Activated CD4-positive, CD25-positive, alpha-beta regulatory T cell treated with anti-CD3 and anti-CD28 coated beads, Interleukin-2, amount 50 U/mL, for 24 hours (primary cell): ENCODE measurements at regions not wholly inside any gene's neighbourhood (a gene's known extent, or its start where the extent isn't known, plus 50 kb on each side); places are given as distances from the start of the nearest gene placed in this dataset.

Experiments
- ATAC-seq, 2 donors: fragments of 150-1000 bp; cut with Tn5 transposase; one replicate each; pipeline ENCODE4 v1.10.0; 2021; ENCODE audit warnings: mild to moderate bottlenecking in 1 of 2, moderate library complexity in 1 of 2

GRCh38 chr11:95577716-95578460 is 211.7 kb downstream of the FAM76B start:
- peak; percentile 92 to 99 for ATAC-seq

DNA sequence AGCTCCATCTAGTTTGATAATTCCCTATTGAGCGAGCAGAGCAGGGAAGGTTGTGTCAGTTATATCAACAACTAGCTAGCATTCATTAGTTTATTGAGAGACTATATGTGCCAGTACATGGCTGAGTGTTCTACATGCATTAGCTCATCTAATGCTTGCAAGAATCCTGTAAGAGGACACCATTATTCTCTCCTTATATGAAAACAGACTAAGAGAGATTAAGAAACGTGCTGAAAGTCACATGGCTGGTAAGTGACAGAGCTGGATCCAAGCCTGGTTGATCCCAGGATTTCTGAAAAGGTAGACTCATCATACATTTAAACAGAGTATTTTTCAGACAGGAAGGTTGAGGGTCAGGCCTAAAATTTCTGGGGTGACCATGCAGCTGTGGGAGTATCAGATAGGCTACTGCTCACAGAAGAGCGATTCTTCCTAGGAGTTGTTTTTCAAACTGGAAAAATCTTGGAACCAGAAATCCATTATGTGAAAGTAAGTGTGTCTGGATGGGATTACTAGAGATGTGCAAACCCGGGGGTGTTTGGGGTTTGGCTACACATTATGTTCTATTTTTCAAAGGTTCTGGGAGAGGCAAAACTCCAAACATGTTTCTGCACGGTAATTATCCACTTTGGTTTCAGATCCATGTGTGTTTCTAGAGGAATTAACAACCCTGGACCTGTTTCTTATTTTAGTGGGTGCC is 213.3 kb downstream of the FAM76B start:
- no peak for ATAC-seq

DNA sequence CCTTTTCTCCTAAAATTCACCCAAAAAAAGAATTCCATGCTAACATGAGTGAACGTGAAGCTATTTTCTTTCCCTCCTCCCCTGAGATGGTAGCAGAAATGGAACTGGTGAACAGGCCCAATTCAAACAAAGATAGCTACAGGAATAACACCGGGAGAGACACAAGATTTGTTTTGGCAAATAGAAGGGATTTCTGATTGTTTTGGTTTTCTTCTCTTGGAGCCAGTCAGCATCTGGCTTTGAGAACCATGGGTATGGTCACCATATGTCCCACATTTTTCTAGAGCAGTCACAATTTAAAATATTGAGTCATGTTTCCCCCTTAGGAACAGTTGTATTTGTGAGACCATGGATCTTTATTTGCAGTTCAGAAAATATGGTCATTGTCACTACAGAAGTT is 214.1 kb downstream of the FAM76B start:
- no peak for ATAC-seq

DNA sequence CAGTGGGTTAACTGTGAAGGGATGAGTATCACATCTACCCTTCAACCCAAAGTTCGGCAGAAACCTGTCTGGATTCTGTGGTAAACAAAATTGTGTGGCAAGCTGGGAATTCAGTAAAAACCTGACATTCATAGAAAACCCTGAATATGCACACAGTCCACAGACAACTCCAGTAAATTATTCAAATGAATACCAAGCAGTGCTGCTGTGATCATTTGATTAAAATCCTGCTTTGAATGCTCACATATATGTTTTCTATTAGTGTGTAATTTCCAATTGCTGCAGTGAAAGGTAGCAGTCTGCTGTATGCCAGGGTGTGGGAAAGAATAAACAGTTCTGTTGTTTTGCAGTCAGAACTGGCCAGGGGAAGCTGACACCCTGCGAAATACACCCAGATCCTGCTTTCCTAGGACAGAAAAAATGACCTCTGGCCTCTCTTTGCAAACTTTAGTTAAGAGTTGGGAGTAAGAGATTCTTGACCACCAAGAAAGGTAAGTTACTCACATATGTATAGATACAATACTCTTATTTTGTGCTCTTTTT is 217.8 kb downstream of the FAM76B start:
- ATAC-seq, result no peak

- ATAC-seq, result no peak
These were observed 218.7 kb downstream of the FAM76B start for GRCh38 chr11:95570845-95571244.

GRCh38 chr11:95569207-95569606 is 220.4 kb downstream of the FAM76B start:
- ATAC-seq, result no peak

GRCh38 chr11:95568281-95568680 is 221.3 kb downstream of the FAM76B start:
- ATAC-seq, result no peak

DNA sequence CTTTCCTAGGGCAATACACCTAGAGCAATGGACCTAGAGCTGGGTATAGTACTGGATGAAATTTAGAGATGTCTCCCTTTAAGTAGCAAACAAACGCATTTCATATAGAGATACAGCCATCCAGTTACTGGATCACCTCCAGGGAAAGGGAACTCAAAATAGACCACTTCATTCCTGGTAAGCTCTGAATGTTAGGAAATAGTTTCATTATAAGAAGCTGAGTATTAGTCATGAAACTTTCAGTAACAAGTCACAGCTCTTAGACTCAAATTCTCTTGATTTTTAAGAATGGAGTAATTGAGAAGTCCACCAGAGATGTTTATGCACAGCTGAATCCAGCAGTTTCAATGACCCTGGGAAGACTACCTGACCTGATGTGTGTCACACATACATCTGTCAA is 221.9 kb downstream of the FAM76B start:
- no peak for ATAC-seq

DNA sequence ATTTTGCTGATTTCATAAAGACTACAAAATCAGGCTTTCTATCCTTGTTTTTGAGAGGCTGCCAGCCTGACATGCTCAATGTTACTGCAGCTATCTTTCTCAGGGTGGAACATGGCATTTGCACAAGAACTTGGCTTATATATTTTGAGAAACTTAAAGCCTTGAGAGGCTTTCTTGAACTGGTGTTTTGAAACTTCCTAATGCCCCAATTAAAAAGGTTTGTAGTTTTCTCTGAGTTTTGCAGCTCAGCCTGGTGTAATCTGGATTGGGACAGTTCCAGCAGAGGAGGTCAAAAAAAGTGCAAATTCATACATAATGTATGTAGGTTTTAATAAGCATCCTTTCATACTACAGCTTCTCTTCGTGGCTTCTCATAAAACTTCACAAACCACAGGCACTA is 223.4 kb downstream of the FAM76B start:
- no peak for ATAC-seq

GRCh38 chr11:95565724-95566141 is 223.8 kb downstream of the FAM76B start:
- ATAC-seq, result no peak

DNA sequence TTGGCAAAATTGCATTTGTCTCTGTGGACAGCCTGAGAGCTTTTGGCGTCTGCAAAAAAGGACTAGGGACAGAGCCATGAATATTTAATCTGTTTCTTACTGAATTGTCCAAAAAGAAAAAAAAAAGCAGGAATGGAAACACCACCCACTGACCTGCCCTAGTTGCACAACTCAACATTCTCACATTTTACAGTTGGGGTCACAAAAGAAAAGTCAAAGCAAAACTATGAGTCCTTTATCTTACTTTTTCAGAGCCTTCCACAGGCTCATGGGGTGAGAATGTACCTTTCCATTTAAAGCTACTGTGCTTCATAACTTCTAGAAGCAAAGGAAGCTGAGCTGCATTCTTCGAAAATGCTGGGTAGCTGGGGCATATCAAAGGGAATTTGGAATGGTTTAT is 225.7 kb downstream of the FAM76B start:
- no peak for ATAC-seq

DNA sequence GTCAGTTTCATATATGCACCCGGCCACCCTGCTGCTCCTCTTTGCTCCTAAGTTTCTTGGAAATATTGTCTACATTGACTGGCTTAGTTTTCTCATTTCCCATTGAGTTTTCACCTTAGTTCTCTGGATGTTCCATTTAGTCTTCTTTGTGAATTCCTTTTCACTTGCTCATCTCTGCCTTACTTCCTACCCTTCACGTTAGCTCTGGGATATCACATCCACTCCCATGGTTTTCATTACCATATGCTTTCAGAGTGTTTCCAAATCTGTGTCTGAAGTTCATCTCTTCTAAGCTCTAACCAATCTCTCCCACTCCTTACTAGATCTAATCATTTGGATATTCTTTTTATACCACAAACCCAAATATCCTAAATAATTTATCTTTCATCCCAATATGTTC is 226.4 kb downstream of the FAM76B start:
- ATAC-seq, result no peak

- no peak for ATAC-seq
These were observed 227.2 kb downstream of the FAM76B start for GRCh38 chr11:95562196-95562921.

DNA sequence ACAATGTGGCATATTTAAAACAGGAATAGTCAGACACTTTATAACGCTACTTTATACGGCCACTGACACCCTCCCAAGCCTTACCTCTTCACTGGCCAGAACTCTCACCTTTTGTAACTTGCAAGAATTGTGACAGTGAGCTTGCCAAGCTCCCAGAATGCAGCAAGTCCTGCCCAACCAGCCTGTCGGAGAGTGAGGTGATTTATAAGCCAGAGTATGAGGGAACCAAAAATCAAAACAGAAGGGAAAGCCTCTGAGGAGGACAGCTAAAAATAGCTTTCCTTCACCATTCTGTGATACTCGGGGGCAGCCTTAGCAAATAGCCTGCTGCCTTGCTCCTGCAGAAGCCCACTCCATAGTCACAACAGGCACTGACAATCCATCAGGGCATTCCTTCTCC is 229.7 kb downstream of the FAM76B start:
- ATAC-seq, result no peak

DNA sequence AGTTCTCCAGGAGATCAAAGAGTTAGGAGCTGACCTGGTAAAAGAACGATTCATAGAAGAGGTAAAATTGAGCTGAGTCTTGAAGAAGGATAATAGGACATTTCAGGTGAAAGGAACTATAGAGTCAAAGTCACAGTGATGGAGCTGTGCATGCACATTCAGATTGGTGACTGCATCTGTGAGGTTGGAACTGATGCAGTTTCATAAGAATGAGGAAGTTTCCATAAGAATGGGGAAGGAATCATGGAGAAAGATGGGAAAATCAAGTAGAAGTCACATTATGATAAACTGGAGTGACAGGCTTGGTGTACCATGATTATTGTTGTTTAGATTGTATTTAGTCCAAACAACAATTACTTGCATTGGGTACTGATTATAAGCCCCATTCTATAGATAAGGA is 232.2 kb downstream of the FAM76B start:
- no peak for ATAC-seq

GRCh38 chr11:95556342-95557163 is 233.0 kb downstream of the FAM76B start:
- ATAC-seq, result peak; percentile 88 to 91

GRCh38 chr11:95556011-95556341 is 233.6 kb downstream of the FAM76B start:
- no peak for ATAC-seq

DNA sequence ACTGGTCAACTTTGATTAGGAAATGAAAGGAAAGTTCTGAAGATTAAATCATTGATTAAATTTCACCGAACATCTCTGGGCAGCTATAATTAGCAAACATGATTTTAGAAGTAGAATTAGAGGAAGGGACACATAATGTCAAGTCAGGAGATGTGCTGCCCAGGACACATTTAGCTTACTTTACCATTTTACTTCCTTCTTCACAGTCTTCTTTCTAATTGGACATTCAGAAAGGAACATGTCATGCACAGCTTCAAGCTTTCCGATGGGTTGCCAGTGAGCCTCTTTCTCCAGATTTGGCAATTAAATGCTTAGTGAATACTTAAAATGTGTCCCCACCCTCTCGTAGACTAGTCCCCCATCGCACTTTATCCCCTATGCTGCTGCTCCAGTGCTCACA is 234.7 kb downstream of the FAM76B start:
- ATAC-seq, result no peak

DNA sequence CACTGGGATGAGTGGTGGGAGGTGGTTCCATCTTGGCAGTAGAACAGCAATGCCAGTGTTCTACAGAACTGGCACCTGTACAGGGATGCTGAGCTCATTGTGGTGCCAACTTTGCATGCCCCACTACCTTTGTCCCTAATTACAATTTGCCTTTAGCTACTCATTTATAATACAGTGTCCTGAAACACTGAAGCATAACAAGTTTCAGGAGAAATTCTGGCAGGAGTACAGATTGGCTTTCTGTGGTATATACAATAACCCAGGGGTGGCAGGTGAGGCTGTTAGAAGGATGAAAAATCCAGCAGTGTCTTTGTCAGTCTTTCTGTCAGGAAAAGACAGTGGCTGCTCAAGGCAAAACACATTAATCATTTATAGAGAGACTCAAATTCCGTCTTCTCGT is 240.3 kb downstream of the FAM76B start:
- ATAC-seq, result no peak

DNA sequence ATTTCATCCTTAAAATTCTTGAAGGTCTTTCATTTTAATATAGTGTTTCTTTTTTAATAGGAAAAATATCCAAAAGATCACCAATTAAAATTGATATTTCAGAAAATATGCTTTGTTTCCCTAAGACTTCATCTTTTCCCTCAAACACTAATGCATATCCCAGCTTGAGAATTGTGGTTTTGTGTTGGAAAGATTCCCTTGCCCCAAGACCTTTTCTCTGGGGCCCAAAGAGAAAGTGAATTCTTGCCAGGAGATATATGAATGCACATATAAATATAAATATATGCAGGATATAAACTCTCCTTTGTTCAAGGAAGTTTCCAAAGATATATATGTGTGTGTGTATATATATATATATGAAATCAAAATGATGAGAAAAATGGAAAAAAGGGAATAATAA is 241.2 kb downstream of the FAM76B start:
- no peak for ATAC-seq

DNA sequence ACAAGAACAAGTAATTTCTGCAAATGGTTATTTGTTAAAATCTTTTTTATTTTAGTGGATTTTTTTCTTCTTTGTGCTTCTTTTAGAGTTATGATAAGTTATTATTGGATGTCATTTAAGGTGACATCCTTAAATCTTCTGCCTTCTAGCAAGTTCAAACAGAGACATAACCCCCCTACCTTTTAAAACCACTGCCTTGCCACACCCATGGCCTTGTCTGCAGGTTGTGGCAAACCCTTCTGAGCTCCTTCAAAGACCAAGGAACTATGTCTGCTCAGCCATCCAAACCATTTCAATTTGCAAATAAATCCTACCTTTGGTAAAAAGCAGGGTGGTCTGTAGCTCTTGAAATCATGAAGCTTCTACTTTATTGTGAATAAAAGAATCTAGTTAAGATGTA is 241.6 kb downstream of the FAM76B start:
- no peak for ATAC-seq

DNA sequence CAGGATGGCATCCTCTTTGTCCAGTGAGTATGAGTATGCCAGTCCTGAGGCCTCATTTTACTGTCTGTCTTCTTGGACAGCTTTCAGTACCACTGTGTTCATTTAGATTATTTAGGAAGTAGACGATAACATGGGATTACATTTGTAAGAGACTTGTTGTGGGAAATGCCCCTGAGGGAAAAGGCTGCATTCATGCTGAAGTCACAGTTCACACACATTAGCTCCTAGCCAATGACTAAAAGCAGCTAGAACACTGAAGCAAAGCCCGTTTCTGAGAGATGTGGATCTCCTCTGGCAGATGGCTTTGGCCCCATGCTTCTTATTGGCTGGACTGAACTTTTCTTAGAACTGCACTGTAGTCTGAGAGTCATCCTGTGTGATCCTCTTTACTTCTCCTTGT is 242.4 kb downstream of the FAM76B start:
- no peak for ATAC-seq
